Keratinocyte (primary cell): ENCODE measurements at regions not wholly inside any gene's neighbourhood (a gene's known extent, or its start where the extent isn't known, plus 50 kb on each side); places are given as distances from the start of the nearest gene placed in this dataset.
"Not testable (repeated sequence)": the region's sequence is repeated elsewhere in the genome, so short reads cannot be mapped to it uniquely, and the experiment has no call there.

Experiments used
- DNase-seq: peaks from one replicate; pipeline ENCODE4 v3.0.0-alpha.2; 2011; ENCODE audit warnings: low read depth, missing footprints, low spot score
- FAIRE-seq: peaks from 2 replicates; lab custom pipeline; 2011; peaks lifted over from hg19 to GRCh38; lab: Jason Lieb, UNC
- H2AFZ ChIP-seq: 2 replicates; pipeline ENCODE4 v1.6.0; 2012; ENCODE audit warnings: low read length, control low read depth, inconsistent platforms; ENCODE audit not compliant: control insufficient read depth
- H3K27ac ChIP-seq: 2 replicates; pipeline ENCODE4 v1.5.1; 2011; ENCODE audit warnings: low read length; ENCODE audit not compliant: control insufficient read depth, insufficient read depth
- H3K27me3 ChIP-seq: 3 replicates; pipeline ENCODE4 v1.6.0; 2011; ENCODE audit warnings: low read length; ENCODE audit not compliant: control insufficient read depth, insufficient read depth; ENCODE audit errors: extremely low read depth
- H3K36me3 ChIP-seq, 2 experiments: 2 replicates in 1 of 2; 3 replicates in 1 of 2; pipeline ENCODE4 v1.5.1; 2011; ENCODE audit warnings: low read length in 2 of 2, mild to moderate bottlenecking in 1 of 2; ENCODE audit not compliant: control insufficient read depth in 2 of 2, insufficient read depth in 2 of 2; ENCODE audit errors: extremely low read depth in 1 of 2
- H3K4me1 ChIP-seq: 3 replicates; pipeline ENCODE4 v1.5.1; 2011; ENCODE audit warnings: low read length; ENCODE audit not compliant: control insufficient read depth, insufficient read depth; ENCODE audit errors: extremely low read depth
- H3K4me2 ChIP-seq: 3 replicates; pipeline ENCODE4 v1.6.0; 2011; ENCODE audit warnings: low read depth, low read length; ENCODE audit not compliant: control insufficient read depth, insufficient read depth; ENCODE audit errors: extremely low read depth
- H3K4me3 ChIP-seq, 3 experiments: fragments of 200-600 bp in 1 of 3; sonication (generic) in 1 of 3; 2 replicates in 2 of 3; 3 replicates in 1 of 3; pipeline ENCODE4 v1.5.1; 2011 to 2016; ENCODE audit warnings: low read length in 3 of 3, mild to moderate bottlenecking in 3 of 3, control low read depth in 2 of 3, inconsistent platforms in 1 of 3, low read depth in 1 of 3, mixed read lengths in 1 of 3, mixed run types in 1 of 3, moderate library complexity in 1 of 3; ENCODE audit not compliant: control insufficient read depth in 2 of 3, insufficient read depth in 2 of 3; ENCODE audit errors: extremely low read depth in 1 of 3
- H3K79me2 ChIP-seq: 2 replicates; pipeline ENCODE4 v1.6.0; 2012; ENCODE audit warnings: low read length; ENCODE audit not compliant: control insufficient read depth, insufficient read depth
- H3K9ac ChIP-seq: 3 replicates; pipeline ENCODE4 v1.6.0; 2011; ENCODE audit warnings: low read length; ENCODE audit not compliant: control insufficient read depth, insufficient read depth; ENCODE audit errors: extremely low read depth
- H3K9me1 ChIP-seq: 3 replicates; pipeline ENCODE4 v1.6.0; 2011; ENCODE audit warnings: low read length; ENCODE audit not compliant: control insufficient read depth, insufficient read depth; ENCODE audit errors: extremely low read depth
- H3K9me3 ChIP-seq: 2 replicates; pipeline ENCODE4 v1.5.1; 2012; ENCODE audit warnings: low read depth, low read length; ENCODE audit not compliant: control insufficient read depth
- H4K20me1 ChIP-seq: 3 replicates; pipeline ENCODE4 v1.6.0; 2011; ENCODE audit warnings: low read length; ENCODE audit not compliant: control insufficient read depth, insufficient read depth; ENCODE audit errors: extremely low read depth
- EZH2 ChIP-seq: IDR thresholded peaks from one replicate; pipeline ENCODE4 v1.6.1; 2012; ENCODE audit warnings: inconsistent platforms, mild to moderate bottlenecking, low read length, moderate library complexity
- dilution Hi-C: fragments of 300-500 bp; cut with MboI; formaldehyde crosslinking; loops from one replicate; pipeline ENCODE4 v1.7.0; 2020; ENCODE audit warnings: low sequenced_read_pairs; ENCODE audit not compliant: extremely low pct_ligation_motif_present
- TF ChIP-seq, protein P1 (sequence below), 3 experiments: IDR thresholded peaks in 1 of 3; conservative IDR thresholded peaks in 1 of 3; optimal IDR thresholded peaks in 1 of 3; 2 replicates in 2 of 3; 3 replicates in 1 of 3; pipeline versions ENCODE3 to v1.5.1; 2011; ENCODE audit warnings: low read length in 3 of 3, mild to moderate bottlenecking in 3 of 3, moderate library complexity in 2 of 3, control low read depth in 1 of 3, inconsistent platforms in 1 of 3; ENCODE audit not compliant: insufficient read depth in 2 of 3; ENCODE audit errors: extremely low read depth in 1 of 3

DNA sequence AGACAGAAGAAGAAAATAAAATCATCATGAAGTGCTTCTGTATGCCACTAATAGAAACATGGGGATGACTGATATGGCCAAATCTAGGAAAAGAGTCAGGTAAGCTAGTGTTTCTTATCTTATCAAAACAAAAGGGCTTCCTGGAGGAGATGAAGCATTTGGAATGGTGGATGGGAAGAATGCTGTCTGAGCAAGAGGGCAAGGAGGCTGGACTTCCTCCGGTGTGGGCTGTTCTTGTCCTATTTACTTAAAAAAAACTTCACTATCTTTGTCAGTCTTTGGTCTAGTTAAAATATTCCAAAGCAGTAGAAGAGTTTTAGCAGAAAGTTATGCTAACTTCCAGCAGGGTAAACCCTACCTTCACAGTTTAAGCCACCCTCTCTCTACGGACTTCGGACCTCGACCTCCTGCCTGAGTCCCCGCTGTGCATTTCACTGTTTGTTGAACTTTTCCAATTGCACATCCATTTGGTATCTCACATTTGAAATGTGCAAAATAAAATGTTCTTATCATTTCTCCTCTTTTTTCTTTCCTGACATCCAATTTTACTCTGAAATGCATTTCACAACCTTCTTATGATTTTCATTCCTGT, 64.8 kb upstream of the TSPAN2 start:
- DNase-seq (no peak), FAIRE-seq (no peak)
- H3K4me3 ChIP-seq: no peak overlapping the region
- TF ChIP-seq, protein P1, sequence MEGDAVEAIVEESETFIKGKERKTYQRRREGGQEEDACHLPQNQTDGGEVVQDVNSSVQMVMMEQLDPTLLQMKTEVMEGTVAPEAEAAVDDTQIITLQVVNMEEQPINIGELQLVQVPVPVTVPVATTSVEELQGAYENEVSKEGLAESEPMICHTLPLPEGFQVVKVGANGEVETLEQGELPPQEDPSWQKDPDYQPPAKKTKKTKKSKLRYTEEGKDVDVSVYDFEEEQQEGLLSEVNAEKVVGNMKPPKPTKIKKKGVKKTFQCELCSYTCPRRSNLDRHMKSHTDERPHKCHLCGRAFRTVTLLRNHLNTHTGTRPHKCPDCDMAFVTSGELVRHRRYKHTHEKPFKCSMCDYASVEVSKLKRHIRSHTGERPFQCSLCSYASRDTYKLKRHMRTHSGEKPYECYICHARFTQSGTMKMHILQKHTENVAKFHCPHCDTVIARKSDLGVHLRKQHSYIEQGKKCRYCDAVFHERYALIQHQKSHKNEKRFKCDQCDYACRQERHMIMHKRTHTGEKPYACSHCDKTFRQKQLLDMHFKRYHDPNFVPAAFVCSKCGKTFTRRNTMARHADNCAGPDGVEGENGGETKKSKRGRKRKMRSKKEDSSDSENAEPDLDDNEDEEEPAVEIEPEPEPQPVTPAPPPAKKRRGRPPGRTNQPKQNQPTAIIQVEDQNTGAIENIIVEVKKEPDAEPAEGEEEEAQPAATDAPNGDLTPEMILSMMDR (optimal IDR thresholded peaks at IDR 0.05 in 1 of 3, IDR thresholded peaks at IDR 0.05 in 1 of 3, conservative IDR thresholded peaks at IDR 0.05 in 1 of 3; ENCODE audit: extremely low read depth in 1 of 3, insufficient read depth in 2 of 3, low read length in 3 of 3): no peak
- no peak for TF ChIP-seq EZH2
- no peak overlapping the region for H3K4me2 ChIP-seq
- no peaks in the 10 kb centered on the region for H3K9me3 ChIP-seq
- H3K27ac ChIP-seq: no peak overlapping the region
- H4K20me1 ChIP-seq: no peaks in the 10 kb centered on the region
- H2AFZ ChIP-seq: no peak overlapping the region
- no peaks in the 10 kb centered on the region for H3K36me3 ChIP-seq
- no peaks in the 10 kb centered on the region for H3K27me3 ChIP-seq
- dilution Hi-C loops: no loop called here
- peaks cover 21% of the 10 kb centered on the region for H3K4me1 ChIP-seq
- no peaks in the 10 kb centered on the region for H3K9me1 ChIP-seq
- H3K79me2 ChIP-seq: no peaks in the 10 kb centered on the region
- H3K9ac ChIP-seq: no peak overlapping the region

DNA sequence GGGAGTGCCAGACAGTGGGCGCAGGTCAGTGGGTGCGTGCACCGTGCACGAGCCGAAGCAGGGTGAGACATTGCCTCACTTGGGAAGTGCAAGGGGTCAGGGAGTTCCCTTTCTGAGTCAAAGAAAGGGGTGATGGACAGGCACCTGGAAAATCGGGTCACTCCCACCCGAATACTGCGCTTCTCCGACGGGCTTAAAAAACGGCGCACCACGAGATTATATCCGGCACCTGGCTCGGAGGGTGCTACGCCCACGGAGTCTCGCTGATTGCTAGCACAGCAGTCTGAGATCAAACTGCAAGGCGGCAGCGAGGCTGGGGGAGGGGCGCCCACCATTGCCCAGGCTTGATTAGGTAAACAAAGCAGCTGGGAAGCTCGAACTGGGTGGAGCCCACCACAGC, 58.6 kb upstream of the TSPAN2 start:
- not testable (repeated sequence) for H2AFZ ChIP-seq, H3K9me1 ChIP-seq, FAIRE-seq, H3K9me3 ChIP-seq, H3K27ac ChIP-seq, H3K4me2 ChIP-seq, H4K20me1 ChIP-seq, H3K36me3 ChIP-seq, H3K79me2 ChIP-seq, H3K4me3 ChIP-seq, DNase-seq, H3K9ac ChIP-seq, H3K27me3 ChIP-seq
- dilution Hi-C loops: loop anchor here (25.0 kb wide), 1 partner anchor 314 kb away; no protein-coding TSS in a partner anchor
- H3K4me1 ChIP-seq: peaks cover 11% of the 10 kb centered on the region

DNA sequence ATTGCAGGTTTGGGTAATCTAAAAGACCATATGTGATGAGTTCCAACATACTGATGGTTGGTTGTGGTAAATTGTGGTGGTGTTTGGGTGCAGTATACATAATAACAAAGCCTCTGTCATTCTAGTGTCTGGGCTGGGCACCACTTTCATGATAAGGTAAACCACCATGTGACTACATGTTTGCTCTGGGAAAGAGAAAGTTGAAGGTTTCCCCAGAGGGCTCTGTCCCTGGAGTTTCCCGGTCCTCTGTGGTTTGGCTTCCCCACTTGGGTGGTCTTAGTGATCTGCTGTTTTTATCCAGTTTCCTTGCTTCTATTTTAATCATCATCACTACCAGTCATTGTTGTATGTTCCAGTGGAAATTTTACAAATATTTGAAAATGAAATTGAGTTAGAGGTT, 55.9 kb upstream of the TSPAN2 start:
- no peak overlapping the region for H3K4me2 ChIP-seq
- no peaks in the 10 kb centered on the region for H3K27me3 ChIP-seq
- H2AFZ ChIP-seq: no peak overlapping the region
- dilution Hi-C loops: loop anchor here (25.0 kb wide), 1 partner anchor 317 kb away; no protein-coding TSS in a partner anchor
- no peaks in the 10 kb centered on the region for H3K36me3 ChIP-seq
- H3K4me3 ChIP-seq: no peak overlapping the region
- H3K4me1 ChIP-seq: peaks cover 16% of the 10 kb centered on the region
- no peak overlapping the region for H3K27ac ChIP-seq
- no peaks in the 10 kb centered on the region for H3K79me2 ChIP-seq
- H3K9ac ChIP-seq: no peak overlapping the region
- H3K9me3 ChIP-seq: no peaks in the 10 kb centered on the region
- TF ChIP-seq, protein P1 (optimal IDR thresholded peaks at IDR 0.05 in 1 of 3, IDR thresholded peaks at IDR 0.05 in 1 of 3, conservative IDR thresholded peaks at IDR 0.05 in 1 of 3; ENCODE audit: extremely low read depth in 1 of 3, insufficient read depth in 2 of 3, low read length in 3 of 3): no peak
- no peak for TF ChIP-seq EZH2
- H4K20me1 ChIP-seq: no peaks in the 10 kb centered on the region
- FAIRE-seq: peak; percentile 36
- DNase-seq: no peak
- H3K9me1 ChIP-seq: no peaks in the 10 kb centered on the region
